GM23248 (cell line): ENCODE measurements at regions not wholly inside any gene's neighbourhood (a gene's known extent, or its start where the extent isn't known, plus 50 kb on each side); places are given as distances from the start of the nearest gene placed in this dataset.

Source experiments
- EZH2 ChIP-seq: fragments of 200-600 bp; sonication (generic); IDR thresholded peaks from 2 replicates; pipeline ENCODE4 v1.6.1; 2018; ENCODE audit warnings: antibody characterized with exemption, mild to moderate bottlenecking; ENCODE audit not compliant: insufficient read depth, poor library complexity, severe bottlenecking
- EZH2phosphoT487 ChIP-seq: fragments of 200-600 bp; sonication (generic); IDR thresholded peaks from 2 replicates; pipeline ENCODE4 v1.6.1; 2018; ENCODE audit warnings: antibody characterized with exemption, moderate library complexity, mild to moderate bottlenecking, low read depth; ENCODE audit not compliant: insufficient read depth

DNA sequence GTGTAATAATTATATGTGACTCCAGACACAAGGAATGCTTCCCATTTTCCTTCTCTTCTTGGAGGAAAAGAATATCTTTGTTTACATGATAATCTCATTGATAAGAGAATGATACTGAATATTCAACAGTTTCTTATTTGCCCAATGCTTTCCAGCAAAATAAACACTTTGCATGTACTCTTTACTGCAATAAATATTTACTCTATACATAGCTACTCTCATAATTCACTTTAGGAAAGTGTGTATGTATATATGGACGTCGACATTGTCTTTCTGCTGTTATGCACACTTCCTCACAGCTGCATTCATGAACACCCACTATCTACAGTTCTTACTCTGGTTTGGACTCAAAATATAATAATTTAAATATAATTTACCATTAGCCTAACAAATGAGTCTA lies 617.4 kb upstream of the CDH10 start:
- no peak for TF ChIP-seq EZH2
- no peak for TF ChIP-seq EZH2phosphoT487
